ENCODE measurements at regions not wholly inside any gene's neighbourhood (a gene's known extent, or its start where the extent isn't known, plus 50 kb on each side); places are given as distances from the start of the nearest gene placed in this dataset. TPM values are rescaled to one million over a fixed set of nuclear protein-coding genes. Genes with fewer than 3 reads are reported as not detected.
A peak's percentile ranks its signal among the peaks of the same experiment; 100 is the strongest.

DNA sequence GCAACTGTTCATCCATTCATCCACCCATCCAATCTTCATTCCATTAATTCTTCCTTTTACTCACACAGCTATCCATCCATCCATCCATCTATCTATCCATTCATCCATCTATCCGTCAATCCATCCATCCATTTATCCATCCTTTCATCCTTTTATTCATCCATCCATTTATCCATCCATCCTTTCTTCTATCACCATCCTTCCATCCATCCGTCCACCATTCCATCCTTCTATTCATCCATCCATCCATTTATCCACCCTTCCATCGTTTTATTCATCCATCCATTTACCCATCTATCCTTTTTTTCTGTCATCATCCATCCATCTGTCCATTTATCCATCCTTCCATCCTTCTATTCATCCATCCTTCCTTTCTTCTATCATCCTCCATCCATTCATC is 73.0 kb upstream of the FOXF1 start:
- no peak for DNase-seq (ENCODE audit: low read depth in 2 of 3, low spot score in 2 of 3)

DNA sequence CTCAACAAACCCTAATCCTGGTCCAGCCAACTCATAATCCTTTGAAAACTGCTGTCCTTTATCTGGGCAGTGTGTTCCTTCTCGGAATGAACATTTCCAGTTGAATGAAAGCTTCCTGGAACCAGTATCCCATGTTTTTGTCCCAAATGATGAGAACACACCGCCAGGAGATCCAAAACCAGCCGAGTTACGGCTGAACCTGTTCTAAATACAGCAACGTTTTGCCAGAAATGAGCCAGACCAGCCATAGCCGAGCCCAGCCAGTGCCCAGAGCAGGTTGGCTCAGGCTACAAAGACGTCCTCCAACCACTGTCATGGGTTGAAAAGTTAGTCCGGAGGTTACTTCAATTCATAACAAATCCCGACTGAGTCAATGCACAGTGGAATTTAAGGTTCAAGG is 67.6 kb upstream of the FOXF1 start:
- no peak for DNase-seq (ENCODE audit: low read depth in 2 of 3, low spot score in 2 of 3)

DNA sequence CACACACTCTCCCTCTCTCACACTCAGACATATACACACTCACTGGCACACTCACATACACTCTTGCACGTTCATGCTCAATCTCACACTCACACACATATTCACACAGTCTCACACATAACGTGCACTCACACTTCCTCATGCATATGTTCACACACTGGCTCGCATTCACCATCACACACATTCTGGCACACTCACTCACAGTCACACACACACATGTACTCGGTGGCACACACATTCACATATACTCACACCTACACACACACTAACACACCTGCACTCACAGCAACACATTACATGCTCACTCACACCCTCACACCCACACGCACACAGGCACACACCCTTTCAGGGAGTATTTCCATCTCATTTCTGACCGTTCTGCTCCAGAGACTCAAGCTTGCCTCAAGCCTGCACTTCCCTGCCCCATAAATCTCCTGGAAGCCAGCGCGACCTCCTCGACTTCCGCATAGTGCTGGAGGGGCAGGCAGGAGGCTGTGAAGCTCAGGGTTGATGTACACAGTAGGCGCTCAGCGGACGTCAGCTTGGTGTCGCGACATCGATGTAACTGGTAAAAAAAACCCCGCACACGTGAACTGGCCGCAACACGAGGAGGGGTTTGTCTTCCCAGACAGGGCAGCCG is 66.7 kb upstream of the FOXF1 start:
- peak in 2 of 3 donors; percentile 3 to 24 for DNase-seq (ENCODE audit: low read depth in 2 of 3, low spot score in 2 of 3)

DNA sequence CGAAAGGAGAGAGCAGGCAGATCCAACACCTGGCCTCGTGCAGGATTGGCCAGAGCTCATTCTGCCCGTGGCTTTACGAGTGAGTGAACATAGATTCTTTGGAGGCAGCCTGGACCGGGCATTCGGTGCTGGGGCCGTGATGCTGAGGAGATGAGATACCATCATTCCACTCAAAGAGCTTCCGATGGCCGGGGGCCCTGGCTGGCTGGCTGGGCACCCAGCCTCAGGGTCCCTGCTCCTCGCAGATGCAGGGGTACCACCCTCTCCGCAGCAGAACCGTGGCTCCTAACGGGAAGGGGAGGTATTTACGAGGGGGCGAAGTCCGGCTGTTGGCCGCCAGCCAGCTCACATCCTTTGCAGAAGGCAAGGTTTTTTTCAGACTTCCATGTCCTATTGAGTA is 66.1 kb upstream of the FOXF1 start:
- DNase-seq (ENCODE audit: low read depth in 2 of 3, low spot score in 2 of 3), result peak in 2 of 3 donors; percentile 5 to 13

DNA sequence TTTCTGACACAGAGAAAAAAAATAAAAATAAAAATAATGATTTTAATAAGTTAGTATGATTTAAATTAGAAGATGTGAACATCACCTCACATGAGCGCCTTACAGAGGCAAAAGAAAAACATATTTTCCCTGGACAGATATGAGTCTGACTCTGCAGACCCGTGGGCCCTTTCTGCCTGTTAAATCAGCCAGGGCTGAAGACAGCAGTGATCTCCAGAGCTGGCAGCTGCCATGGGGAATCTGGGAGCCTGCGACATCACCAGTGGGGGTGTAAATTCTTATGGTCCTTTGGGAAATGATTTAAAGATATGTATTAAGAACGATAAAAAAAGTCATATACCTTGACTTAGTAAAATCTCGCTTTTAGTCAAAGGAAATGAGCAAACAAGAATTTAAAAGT is 65.7 kb upstream of the FOXF1 start:
- no peak for DNase-seq (ENCODE audit: low read depth in 2 of 3, low spot score in 2 of 3)

DNA sequence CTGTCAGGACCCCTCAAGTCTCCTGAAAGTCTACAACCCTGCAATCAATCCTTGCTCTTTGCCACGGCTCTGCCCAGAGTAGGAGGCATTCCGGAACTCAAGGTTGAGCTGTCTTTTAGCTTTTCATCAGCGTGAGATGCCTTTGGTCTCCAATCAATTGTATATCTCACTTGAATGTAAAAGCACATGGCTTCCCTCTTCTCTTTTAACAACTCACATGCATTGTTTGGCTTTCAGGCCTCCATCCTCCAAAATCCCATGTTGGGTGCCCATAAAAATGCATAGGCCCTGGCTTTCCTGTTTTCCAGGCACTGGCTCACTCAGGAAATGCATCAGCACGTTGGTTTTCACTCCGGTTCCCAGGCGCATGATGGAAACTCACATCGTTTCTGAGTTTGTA is 64.0 kb upstream of the FOXF1 start:
- DNase-seq (ENCODE audit: low read depth in 2 of 3, low spot score in 2 of 3), result no peak

DNA sequence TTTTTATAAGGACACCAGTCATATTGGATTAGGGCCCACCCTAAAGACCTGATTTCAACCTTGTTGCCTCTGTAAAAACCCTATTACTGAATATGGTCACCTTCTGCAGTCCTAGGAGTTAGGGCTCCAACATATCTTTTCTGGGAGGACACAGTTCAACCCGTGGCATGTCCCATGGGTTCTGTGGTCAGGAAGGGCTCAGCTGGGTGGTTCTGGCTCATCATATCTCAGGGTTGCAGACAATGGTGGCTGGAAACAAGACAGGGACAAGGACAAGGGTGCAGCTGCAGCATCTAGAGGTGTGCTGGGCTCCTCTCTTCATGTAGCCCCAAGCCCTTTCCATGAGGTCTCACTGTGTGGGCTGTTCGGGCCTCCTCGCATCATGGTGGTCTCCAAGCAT is 63.1 kb upstream of the FOXF1 start:
- DNase-seq (ENCODE audit: low read depth in 2 of 3, low spot score in 2 of 3), result no peak

DNA sequence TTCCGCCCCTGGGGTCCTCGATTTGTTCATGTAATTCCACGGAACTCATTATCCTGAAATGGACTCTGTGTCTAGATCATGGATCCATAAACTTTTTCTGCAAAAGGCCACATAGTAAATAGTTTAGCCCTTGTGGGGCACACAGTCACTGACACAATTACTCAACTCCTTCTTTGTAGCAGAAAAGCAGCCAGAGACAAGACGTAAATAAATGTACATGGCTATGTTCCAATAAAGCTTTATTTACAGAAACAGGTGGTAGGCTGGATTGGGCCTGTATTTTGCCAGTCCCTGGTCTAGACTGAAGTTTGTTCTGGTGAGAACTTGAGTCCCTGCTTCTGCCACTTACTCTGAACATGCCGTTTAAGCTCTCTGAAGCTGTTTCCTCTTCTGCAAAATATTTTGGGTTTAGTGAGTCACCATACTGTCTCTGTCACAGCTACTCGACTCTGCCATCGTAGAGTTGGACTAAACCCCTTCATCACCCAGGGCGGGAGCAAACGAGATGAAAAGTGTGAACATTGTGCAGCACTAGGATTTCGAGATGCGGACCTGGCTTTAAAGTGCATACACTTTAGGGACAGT is 61.9 kb upstream of the FOXF1 start:
- DNase-seq (ENCODE audit: low read depth in 2 of 3, low spot score in 2 of 3), result peak in 2 of 3 donors; percentile 15 to 26

DNA sequence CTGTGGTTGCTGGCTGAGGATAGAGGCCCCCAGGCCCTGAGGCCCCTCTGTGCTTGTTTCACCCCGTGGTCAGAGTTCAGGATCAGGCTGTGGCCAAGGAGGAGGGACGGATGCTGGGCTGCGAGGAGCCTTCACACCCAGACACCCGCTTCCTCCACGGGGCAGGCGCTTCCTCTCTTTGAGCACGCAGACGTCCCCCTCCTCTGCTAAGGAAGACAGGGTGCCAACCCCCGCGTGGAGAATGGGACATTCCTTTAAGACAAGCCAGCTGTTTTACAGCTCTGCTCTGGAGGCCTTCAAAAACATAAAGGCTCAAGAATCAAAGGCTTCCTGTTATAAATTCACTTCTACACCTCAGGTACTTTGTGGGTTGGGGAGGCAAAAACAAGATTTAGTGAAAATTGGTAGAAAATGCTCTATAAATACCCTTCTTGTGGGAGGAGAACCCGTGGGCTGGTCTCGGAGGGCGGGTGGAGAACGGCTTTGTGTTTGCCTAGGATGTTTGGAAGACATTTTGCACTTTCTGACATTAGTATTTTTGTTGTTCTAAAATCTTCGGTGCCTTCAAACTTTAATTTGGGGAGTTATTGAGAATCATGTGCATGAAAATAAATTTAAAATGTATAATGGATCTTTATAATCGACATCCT is 60.8 kb upstream of the FOXF1 start:
- DNase-seq (ENCODE audit: low read depth in 2 of 3, low spot score in 2 of 3), result peak in 2 of 3 donors; percentile 12 to 32

DNA sequence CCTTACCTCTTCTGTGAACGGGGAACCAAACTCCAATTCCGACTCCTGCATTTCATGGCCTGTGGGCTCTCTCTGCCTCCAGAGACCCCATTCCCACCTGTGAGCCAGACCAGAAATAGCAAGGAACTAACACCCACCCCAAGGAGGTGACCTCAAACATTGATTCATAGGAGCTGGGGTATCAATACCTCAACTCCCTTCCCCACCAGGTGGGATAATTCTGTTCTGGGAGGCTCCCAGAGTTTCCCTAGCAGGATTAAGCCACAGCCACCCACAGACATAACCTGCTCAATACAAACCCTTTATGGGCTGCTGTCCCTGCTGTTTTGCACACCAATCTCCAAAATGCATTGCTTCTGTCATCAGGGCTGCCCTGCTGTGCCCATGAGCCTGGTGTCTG is 59.6 kb upstream of the FOXF1 start:
- DNase-seq (ENCODE audit: low read depth in 2 of 3, low spot score in 2 of 3), result no peak

DNA sequence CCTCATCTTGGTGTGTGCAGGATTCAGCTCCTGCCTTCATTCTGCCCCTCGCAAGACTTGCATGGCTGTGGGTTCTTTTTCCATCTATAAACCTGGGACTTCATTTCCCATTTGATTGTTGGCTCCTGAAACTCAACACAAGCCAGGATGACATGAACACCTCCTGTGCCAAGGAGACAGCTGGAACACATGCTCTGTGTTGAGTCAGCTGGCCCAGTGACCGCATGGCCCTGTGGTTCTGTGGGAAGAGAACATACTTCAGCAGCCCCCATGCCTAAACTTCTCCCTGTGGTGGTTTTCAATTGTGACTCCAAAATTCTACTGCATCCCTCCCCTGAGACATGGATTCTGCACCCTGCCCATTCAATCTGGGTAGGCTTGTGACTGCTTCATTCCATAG is 57.9 kb upstream of the FOXF1 start:
- no peak for DNase-seq (ENCODE audit: low read depth in 2 of 3, low spot score in 2 of 3)

DNA sequence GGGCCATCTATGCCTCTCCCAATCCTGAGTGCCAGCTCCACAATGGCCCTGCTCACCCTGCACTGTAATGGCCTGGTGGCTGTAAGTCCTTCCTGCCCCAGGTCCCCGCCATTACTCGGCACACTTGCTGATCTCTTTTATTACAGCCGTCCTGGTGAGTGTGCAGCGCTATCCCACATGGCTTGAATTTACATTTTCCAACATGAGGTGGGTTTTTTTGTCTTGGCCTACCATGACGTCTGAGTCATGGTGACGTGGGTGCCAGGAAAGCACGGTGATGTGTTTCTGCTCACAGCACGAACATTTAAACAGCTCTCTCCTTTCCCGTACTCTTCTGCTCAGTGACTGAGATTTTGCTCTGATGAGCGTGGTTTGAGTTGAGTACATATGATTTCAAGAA is 55.2 kb upstream of the FOXF1 start:
- no peak for DNase-seq (ENCODE audit: low read depth in 2 of 3, low spot score in 2 of 3)

DNA sequence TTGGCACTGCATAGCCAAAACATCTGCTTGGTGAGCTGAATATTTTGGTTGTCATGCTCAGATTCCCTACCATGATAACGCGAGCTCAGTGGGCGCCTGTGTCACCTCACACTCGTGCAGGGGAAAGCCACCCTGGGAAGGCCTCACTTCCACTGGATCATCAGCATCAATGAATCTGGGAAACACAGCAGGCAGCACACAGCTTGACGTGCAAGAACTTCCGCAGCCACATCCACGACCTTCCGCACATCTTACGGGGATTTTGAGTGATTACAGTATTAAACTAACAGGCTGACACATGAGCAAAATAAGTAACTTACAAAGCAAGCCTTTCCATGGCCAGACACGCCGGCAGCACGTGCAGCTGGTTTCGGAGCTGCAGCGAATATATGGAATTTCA is 54.7 kb upstream of the FOXF1 start:
- DNase-seq (ENCODE audit: low read depth in 2 of 3, low spot score in 2 of 3), result no peak

DNA sequence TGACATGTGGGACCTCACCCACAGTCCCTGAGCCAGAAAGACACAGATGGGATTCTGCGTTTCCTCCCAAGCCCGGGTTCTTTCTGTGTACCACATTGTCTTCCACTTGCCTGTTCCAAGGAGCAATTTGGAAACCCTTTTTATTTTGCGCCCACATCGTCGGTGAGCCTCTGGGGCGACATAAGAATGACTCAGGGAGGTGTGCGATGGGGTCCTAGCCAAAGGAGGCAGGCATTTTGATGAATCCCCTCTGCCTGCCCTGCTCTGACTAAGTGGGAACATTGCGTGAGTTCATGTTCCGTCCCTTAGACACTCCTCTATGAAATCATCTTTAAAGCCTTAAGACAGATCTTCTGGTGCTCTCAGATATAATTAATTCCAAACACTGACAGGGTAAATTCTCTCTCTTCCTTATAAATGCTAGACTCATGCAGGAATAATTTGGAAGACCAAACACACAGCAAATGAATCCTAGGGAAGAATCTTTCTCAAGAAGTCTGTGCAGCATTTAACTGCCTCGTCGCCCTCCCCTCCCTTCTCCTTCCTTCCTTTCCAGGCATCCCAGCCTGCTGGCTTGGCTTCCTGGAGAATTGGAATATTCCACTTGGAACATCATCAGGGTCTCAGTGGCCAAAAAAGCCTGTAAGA is 52.7 kb upstream of the FOXF1 start:
- DNase-seq (ENCODE audit: low read depth in 2 of 3, low spot score in 2 of 3), result no peak

DNA sequence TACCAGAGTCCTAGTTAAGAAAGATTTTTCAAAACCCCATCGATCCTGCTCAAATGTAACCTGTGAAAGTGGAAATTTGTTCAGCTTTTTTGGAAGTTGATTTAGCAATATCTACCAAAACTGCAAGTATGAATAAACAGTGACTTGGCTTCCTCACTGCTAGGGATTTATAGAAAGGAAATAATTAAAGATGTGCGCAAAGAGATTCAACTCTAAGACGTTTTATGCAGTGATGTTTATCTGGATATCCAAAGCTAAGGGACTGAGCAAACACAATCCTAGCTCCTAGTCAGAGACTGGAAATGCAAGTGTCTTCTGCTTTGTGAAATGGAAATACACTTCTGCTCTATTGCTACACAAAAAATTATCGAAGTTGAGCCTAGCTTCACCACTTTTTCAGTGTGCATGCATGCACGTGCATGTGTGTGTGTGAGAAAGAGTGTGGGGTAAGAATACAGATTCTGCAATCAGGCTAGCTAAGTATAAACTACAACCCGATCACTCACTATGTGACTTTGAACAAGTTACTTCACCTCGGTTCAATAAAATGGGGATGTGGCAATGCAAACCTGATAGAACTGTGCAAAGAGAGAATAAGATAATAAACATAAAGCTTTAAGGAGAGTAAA is 52.1 kb upstream of the FOXF1 start:
- no peak for DNase-seq (ENCODE audit: low read depth in 2 of 3, low spot score in 2 of 3)

DNA sequence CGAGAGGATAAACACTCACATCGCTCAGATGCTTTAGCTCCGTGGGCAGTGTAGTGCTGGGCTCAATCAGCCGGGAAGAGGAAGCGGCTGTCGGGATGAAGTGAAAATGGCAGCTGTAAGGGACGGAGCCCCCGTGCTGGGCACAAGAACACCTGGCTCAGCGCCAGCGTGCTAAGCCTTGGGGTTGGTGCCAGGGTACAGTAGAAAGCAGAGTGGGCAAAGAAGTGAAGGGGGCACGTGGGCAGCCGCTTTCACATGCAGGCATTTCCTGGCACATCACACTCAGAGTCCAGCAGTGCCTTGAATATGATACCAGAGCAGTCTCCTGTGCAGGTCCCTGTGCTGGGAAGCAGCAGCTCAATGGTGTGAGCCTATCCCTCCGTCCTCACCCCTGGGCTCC is 51.1 kb upstream of the FOXF1 start:
- no peak for DNase-seq (ENCODE audit: low read depth in 2 of 3, low spot score in 2 of 3)

Small RNA genes in the stretch of these regions (small RNA-seq; reads per million reads assigned to genes)
- gene RF00019, result not detected

Measured in hematopoietic multipotent progenitor cell (in vitro differentiated cells).